Esophagus squamous epithelium (tissue), 5 donors: ENCODE measurements at regions not wholly inside any gene's neighbourhood (a gene's known extent, or its start where the extent isn't known, plus 50 kb on each side); places are given as distances from the start of the nearest gene placed in this dataset.

Source experiments
- DNase-seq: peaks from one replicate; lab custom pipeline; 2025; lab: John Stamatoyannopoulos, UW
- H3K27ac ChIP-seq, 4 donors: fragments of 200-600 bp; sonication (generic); one replicate each; pipeline ENCODE4 v1.5.1; 2016 to 2019; ENCODE audit warnings: mild to moderate bottlenecking in 1 of 4
- H3K27me3 ChIP-seq, 4 donors: fragments of 200-600 bp; sonication (generic); 1 replicate in 3 of 4; 2 replicates in 1 of 4; pipeline versions ENCODE4 v1.5.1 to v1.6.0; 2017 to 2021; ENCODE audit warnings: antibody characterized with exemption in 1 of 4
- H3K36me3 ChIP-seq, 3 donors: fragments of 200-600 bp; sonication (generic); one replicate each; pipeline ENCODE4 v1.5.1; 2016 to 2019
- H3K4me1 ChIP-seq, 3 donors: fragments of 200-600 bp; sonication (generic); one replicate each; pipeline ENCODE4 v1.5.1; 2017 to 2019
- H3K4me3 ChIP-seq, 4 donors: fragments of 200-600 bp; sonication (generic); 1 replicate in 3 of 4; 2 replicates in 1 of 4; pipeline ENCODE4 v1.5.1; 2016 to 2019; ENCODE audit warnings: mild to moderate bottlenecking in 2 of 4, moderate library complexity in 1 of 4
- H3K9me3 ChIP-seq, 3 donors: fragments of 200-600 bp; sonication (generic); one replicate each; pipeline ENCODE4 v1.5.1; 2016 to 2019
- POLR2A ChIP-seq, 4 donors: fragments of 450-650 bp; IDR thresholded peaks; one replicate each; pipeline ENCODE4 v1.6.1; 2017; ENCODE audit warnings: antibody characterized with exemption in 4 of 4, mild to moderate bottlenecking in 4 of 4, moderate library complexity in 3 of 4
- WGBS, 2 donors: methylation state at CpG; one replicate each; pipeline ENCODE4 v1.1.5; 2018; 5-methylcytosine and 5-hydroxymethylcytosine counted together
- intact Hi-C: fragments of 100-400 bp; cut with DNase I; formaldehyde crosslinking; loops from one replicate; pipeline ENCODE4 v1.15.0; 2022
- TF ChIP-seq, protein P1 (sequence below), 6 experiments: fragments of 450-650 bp in 4 of 6; fragments of 200-600 bp in 2 of 6; sonication (generic) in 2 of 6; IDR thresholded peaks; one replicate each; pipeline ENCODE4 v1.5.1; 2016 to 2019; ENCODE audit warnings: antibody characterized with exemption in 6 of 6, mild to moderate bottlenecking in 4 of 6, moderate library complexity in 4 of 6
- donor health status: DM: yes; HTN: yes; CAD: no.

DNA sequence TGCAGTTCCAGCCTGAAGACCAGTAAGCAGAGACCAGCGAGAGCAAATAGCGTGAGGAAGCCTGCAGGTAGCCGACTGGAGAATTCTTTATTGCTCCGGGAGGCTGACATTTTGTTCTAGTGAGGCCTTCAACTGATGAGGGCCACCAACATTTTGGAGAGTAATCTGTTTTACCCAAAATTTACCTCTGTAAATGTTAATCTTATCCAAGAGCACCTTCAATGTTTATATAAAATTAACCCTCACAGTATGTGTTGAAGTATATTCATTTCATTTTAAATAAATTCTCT lies 546.4 kb upstream of the SLITRK5 start:
- no peak overlapping the region for H3K27ac ChIP-seq
- H3K9me3 ChIP-seq, result no peaks in the 10 kb centered on the region
- no peaks in the 10 kb centered on the region for H3K27me3 ChIP-seq
- no peak for TF ChIP-seq POLR2A (IDR thresholded peaks at IDR 0.05)
- TF ChIP-seq, protein P1, sequence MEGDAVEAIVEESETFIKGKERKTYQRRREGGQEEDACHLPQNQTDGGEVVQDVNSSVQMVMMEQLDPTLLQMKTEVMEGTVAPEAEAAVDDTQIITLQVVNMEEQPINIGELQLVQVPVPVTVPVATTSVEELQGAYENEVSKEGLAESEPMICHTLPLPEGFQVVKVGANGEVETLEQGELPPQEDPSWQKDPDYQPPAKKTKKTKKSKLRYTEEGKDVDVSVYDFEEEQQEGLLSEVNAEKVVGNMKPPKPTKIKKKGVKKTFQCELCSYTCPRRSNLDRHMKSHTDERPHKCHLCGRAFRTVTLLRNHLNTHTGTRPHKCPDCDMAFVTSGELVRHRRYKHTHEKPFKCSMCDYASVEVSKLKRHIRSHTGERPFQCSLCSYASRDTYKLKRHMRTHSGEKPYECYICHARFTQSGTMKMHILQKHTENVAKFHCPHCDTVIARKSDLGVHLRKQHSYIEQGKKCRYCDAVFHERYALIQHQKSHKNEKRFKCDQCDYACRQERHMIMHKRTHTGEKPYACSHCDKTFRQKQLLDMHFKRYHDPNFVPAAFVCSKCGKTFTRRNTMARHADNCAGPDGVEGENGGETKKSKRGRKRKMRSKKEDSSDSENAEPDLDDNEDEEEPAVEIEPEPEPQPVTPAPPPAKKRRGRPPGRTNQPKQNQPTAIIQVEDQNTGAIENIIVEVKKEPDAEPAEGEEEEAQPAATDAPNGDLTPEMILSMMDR (IDR thresholded peaks at IDR 0.05), result no peak
- H3K36me3 ChIP-seq, result no peaks in the 10 kb centered on the region
- WGBS, 2 donors, result 78 to 92% methylated on average over 4 of the region's 4 CpGs
- no peaks in the 10 kb centered on the region for H3K4me1 ChIP-seq
- no peak overlapping the region for H3K4me3 ChIP-seq
- no peak for DNase-seq
- intact Hi-C loops, result no loop called here

DNA sequence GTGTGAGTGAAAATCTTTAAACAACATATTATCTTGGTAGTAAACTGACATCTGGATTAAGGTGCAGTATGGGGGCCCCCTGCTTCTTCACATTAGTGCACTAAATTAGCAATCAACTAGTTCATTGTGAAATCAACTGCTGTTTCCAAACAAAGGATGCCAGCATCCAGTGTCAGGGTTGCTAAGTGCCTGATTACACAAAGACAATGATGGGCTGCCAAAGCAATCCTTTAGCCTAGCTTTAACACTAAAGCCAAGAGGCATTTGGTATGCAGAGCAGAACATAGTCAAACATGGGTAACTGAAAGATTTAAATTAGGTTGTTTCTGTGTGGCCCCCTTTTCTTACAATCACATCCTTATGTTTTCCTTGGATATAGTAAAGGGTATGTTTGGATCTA lies 543.1 kb upstream of the SLITRK5 start:
- TF ChIP-seq, protein P1 (IDR thresholded peaks at IDR 0.05), result no peak
- no peak for TF ChIP-seq POLR2A (IDR thresholded peaks at IDR 0.05)
- no peak overlapping the region for H3K27ac ChIP-seq
- no peaks in the 10 kb centered on the region for H3K4me1 ChIP-seq
- no peak for DNase-seq
- H3K4me3 ChIP-seq, result no peak overlapping the region
- intact Hi-C loops, result no loop called here
- H3K9me3 ChIP-seq, result no peaks in the 10 kb centered on the region
- no peaks in the 10 kb centered on the region for H3K36me3 ChIP-seq
- no peaks in the 10 kb centered on the region for H3K27me3 ChIP-seq

GRCh38 chr13:87128491-87128890 lies 542.7 kb upstream of the SLITRK5 start:
- Histone ChIP-seq H3K4me3 (no peak overlapping the region), H3K9me3 (no peaks in the 10 kb centered on the region), H3K36me3 (no peaks in the 10 kb centered on the region), H3K4me1 (no peaks in the 10 kb centered on the region), H3K27me3 (no peaks in the 10 kb centered on the region), H3K27ac (no peak overlapping the region)
- intact Hi-C loops, result no loop called here
- DNase-seq, result no peak
- WGBS, 2 donors, result 66 to 72% methylated on average over 2 of the region's 2 CpGs
- TF ChIP-seq, protein P1 (IDR thresholded peaks at IDR 0.05), result no peak
- no peak for TF ChIP-seq POLR2A (IDR thresholded peaks at IDR 0.05)

- 60 to 77% methylated on average over 2 of the region's 2 CpGs for WGBS, 2 donors
- Histone ChIP-seq H3K27ac (no peak overlapping the region), H3K9me3 (no peaks in the 10 kb centered on the region), H3K4me3 (no peak overlapping the region), H3K4me1 (no peaks in the 10 kb centered on the region), H3K36me3 (no peaks in the 10 kb centered on the region), H3K27me3 (no peaks in the 10 kb centered on the region)
- intact Hi-C loops, result no loop called here
- TF ChIP-seq, protein P1 (IDR thresholded peaks at IDR 0.05), result no peak
- no peak for TF ChIP-seq POLR2A (IDR thresholded peaks at IDR 0.05)
- no peak for DNase-seq
Observed at GRCh38 chr13:87129602-87130300, 541.4 kb upstream of the SLITRK5 start.

DNA sequence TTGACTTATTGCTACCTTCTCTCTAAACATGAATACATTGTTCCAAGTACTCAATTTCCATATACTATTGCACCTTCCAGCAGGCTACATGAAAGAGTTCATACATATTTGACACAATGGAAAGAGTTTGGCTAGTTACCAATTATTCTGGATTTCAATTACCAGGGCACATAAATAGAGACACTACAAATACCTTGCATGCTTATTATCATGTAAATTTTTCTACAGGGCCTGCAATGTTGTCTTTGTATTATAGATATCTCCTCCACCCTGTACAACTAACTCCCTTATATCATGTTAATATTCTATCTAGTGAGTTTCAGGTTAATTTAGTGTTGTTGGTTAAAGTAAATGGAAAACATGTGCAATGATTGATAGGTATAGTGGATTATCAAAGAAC lies 540.7 kb upstream of the SLITRK5 start:
- Histone ChIP-seq H3K27me3 (no peaks in the 10 kb centered on the region), H3K9me3 (no peaks in the 10 kb centered on the region), H3K36me3 (no peaks in the 10 kb centered on the region), H3K27ac (no peak overlapping the region), H3K4me3 (no peak overlapping the region), H3K4me1 (no peaks in the 10 kb centered on the region)
- TF ChIP-seq, protein P1 (IDR thresholded peaks at IDR 0.05), result no peak
- intact Hi-C loops, result no loop called here
- no peak for DNase-seq
